ENCODE measurements at regions not wholly inside any gene's neighbourhood (a gene's known extent, or its start where the extent isn't known, plus 50 kb on each side); places are given as distances from the start of the nearest gene placed in this dataset.
A peak's percentile ranks its signal among the peaks of the same experiment; 100 is the strongest.

DNA sequence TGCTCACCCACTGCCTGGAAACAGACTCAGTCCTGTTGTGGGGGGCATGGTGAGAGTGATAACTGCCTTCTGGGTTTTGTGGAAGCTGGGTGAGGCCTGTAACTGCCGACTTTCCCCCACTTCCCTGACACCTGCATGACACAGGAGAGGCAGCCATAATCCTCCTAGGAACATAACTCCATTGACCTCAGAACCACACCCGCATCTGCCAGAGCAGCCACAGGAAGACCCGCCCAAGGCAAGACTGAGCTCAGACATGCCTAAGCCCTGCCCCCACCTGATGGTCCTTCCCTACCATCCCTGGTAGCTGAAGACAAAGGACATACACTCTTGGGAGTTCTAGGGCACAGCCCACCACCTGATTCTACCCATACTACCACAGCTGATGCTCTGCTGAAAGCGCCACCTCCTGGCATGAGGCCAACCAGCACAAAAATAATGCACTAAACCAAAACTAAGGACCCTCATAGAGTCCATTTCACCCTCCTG, 326.7 kb downstream of the RBM26 start:
- TF ChIP-seq, protein P1, sequence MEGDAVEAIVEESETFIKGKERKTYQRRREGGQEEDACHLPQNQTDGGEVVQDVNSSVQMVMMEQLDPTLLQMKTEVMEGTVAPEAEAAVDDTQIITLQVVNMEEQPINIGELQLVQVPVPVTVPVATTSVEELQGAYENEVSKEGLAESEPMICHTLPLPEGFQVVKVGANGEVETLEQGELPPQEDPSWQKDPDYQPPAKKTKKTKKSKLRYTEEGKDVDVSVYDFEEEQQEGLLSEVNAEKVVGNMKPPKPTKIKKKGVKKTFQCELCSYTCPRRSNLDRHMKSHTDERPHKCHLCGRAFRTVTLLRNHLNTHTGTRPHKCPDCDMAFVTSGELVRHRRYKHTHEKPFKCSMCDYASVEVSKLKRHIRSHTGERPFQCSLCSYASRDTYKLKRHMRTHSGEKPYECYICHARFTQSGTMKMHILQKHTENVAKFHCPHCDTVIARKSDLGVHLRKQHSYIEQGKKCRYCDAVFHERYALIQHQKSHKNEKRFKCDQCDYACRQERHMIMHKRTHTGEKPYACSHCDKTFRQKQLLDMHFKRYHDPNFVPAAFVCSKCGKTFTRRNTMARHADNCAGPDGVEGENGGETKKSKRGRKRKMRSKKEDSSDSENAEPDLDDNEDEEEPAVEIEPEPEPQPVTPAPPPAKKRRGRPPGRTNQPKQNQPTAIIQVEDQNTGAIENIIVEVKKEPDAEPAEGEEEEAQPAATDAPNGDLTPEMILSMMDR (IDR thresholded peaks at IDR 0.05; ENCODE audit: unreplicated experiment): no peak
- peaks cover 6% of the 10 kb centered on the region for H3K4me1 Mint-ChIP-seq (ENCODE audit: low read depth)
- H3K9me3 Mint-ChIP-seq (ENCODE audit: low read depth): peaks cover 38% of the 10 kb centered on the region
- H3K4me3 Mint-ChIP-seq (ENCODE audit: low read depth): no peak overlapping the region
- DNase-seq (ENCODE audit: low spot score, unreplicated experiment): no peak
- H3K36me3 Mint-ChIP-seq (ENCODE audit: insufficient read depth): no peaks in the 10 kb centered on the region
- H3K27me3 Mint-ChIP-seq: no peaks in the 10 kb centered on the region
- H3K27ac Mint-ChIP-seq: no peak overlapping the region

DNA sequence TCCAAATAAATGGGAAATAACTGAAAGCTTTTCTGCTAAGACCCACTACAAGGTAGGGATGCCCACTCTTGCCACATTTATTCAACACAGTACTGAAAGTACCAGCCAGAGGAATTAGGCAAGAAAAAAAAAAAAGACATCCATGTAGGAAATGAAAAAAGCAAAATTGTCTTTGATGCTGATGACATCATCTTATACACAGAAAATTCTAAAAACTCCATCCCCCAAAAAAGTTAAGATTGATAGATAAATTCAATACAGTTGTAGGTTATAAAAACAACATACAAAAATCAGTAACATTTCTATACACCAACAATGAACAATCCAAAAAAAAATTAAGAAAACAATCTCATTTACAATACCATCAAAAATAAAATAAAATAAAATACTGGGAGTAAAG, 330.4 kb downstream of the RBM26 start:
- no peaks in the 10 kb centered on the region for H3K36me3 Mint-ChIP-seq (ENCODE audit: insufficient read depth)
- H3K9me3 Mint-ChIP-seq (ENCODE audit: low read depth): peaks cover 27% of the 10 kb centered on the region
- no peak overlapping the region for H3K4me3 Mint-ChIP-seq (ENCODE audit: low read depth)
- H3K27me3 Mint-ChIP-seq: no peaks in the 10 kb centered on the region
- peaks cover 6% of the 10 kb centered on the region for H3K4me1 Mint-ChIP-seq (ENCODE audit: low read depth)
- no peak for DNase-seq (ENCODE audit: low spot score, unreplicated experiment)
- TF ChIP-seq, protein P1 (IDR thresholded peaks at IDR 0.05; ENCODE audit: unreplicated experiment): no peak
- H3K27ac Mint-ChIP-seq: no peak overlapping the region

DNA sequence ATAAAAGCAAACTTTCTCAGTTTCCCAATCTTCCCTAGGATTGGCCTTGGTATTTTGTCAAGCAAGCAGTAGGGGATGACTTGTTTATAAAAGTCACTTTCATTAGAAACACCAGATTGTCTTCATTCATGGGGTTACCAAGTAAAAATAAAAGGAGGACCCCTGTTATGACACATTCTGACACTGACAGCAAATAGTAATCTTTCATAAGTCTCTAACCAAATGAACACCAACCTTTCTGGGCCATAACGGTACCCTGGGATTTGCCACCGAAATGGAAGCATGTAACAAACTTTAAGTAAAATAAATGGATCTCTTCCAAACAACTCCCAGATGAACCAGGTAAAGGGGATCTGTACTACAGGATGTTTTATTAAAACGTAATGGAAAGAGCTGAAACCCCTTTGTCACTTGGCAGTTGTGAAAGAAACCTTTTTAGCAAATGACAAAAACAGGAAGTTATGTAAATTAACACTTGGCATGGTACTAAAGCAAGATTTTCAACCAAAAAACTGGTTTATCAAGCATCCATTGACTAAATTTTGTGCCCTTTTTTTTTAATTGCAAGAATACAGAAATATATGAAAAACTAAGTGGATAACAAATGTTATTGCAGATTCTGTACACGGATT, 335.6 kb downstream of the RBM26 start:
- Mint-ChIP-seq H3K9me3 (ENCODE audit: low read depth) (no peaks in the 10 kb centered on the region), H3K27ac (no peak overlapping the region), H3K27me3 (no peaks in the 10 kb centered on the region), H3K4me3 (ENCODE audit: low read depth) (no peak overlapping the region), H3K36me3 (ENCODE audit: insufficient read depth) (no peaks in the 10 kb centered on the region), H3K4me1 (ENCODE audit: low read depth) (peaks cover 3% of the 10 kb centered on the region)
- TF ChIP-seq, protein P1 (IDR thresholded peaks at IDR 0.05; ENCODE audit: unreplicated experiment): no peak
- no peak for DNase-seq (ENCODE audit: low spot score, unreplicated experiment)

DNA sequence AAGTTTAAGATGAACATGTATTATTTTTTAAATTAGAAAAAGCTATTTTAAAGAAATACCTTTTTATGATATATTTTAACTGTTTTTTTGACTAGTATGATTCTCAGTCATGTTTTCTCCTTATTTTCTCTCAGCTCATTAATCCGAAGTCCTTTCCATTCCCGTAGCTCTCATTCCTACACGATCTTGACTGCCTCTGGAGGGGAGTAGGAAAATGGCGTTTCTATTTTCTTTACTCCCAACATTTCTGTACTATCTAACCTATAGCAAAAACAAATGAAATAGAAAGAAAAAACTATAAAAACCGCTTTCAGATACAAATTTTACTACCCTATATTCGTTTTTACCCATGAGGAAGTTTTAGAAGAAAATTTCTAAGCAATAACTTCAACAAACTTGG, 343.8 kb downstream of the RBM26 start:
- no peaks in the 10 kb centered on the region for H3K27me3 Mint-ChIP-seq
- no peaks in the 10 kb centered on the region for H3K36me3 Mint-ChIP-seq (ENCODE audit: insufficient read depth)
- H3K4me1 Mint-ChIP-seq (ENCODE audit: low read depth): peaks cover 3% of the 10 kb centered on the region
- H3K4me3 Mint-ChIP-seq (ENCODE audit: low read depth): no peak overlapping the region
- TF ChIP-seq, protein P1 (IDR thresholded peaks at IDR 0.05; ENCODE audit: unreplicated experiment): peak; percentile 7
- no peak overlapping the region for H3K27ac Mint-ChIP-seq
- no peaks in the 10 kb centered on the region for H3K9me3 Mint-ChIP-seq (ENCODE audit: low read depth)
- no peak for DNase-seq (ENCODE audit: low spot score, unreplicated experiment)

DNA sequence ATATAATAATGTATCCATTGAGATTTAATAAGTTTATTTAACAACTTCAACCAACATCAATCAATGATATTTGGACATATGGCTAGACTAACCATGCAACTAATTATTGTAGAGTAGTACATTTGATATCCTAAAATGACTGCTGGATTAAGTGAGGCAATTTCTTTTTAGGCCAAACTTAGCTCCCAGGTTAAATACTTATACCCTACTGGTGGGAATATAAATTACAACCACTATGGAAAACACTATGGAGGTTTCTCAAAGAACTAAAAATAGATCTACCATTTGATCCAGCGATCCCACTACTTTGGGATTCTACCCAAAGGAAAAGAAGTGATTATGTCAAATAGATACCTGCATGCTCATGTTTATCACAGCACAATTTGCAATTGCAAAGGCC, 345.8 kb downstream of the RBM26 start:
- TF ChIP-seq, protein P1 (IDR thresholded peaks at IDR 0.05; ENCODE audit: unreplicated experiment): peak; percentile 39
- Mint-ChIP-seq H3K27me3 (no peaks in the 10 kb centered on the region), H3K4me3 (ENCODE audit: low read depth) (no peak overlapping the region), H3K9me3 (ENCODE audit: low read depth) (no peaks in the 10 kb centered on the region), H3K4me1 (ENCODE audit: low read depth) (peaks cover 1% of the 10 kb centered on the region), H3K36me3 (ENCODE audit: insufficient read depth) (no peaks in the 10 kb centered on the region), H3K27ac (no peak overlapping the region)
- DNase-seq (ENCODE audit: low spot score, unreplicated experiment): no peak

Measured in progenitor cell of endocrine pancreas (in vitro differentiated cells).